ENCODE measurements at regions not wholly inside any gene's neighbourhood (a gene's known extent, or its start where the extent isn't known, plus 50 kb on each side); places are given as distances from the start of the nearest gene placed in this dataset.

- Histone ChIP-seq H3K9me3 (ENCODE audit: control insufficient read depth in 4 of 4, low read length in 3 of 4) (no peaks in the 10 kb centered on the region), H3K36me3 (ENCODE audit: control insufficient read depth in 4 of 4, insufficient read depth in 3 of 4, low read depth in 1 of 4, low read length in 3 of 4) (no peaks in the 10 kb centered on the region), H3K27me3 (ENCODE audit: control insufficient read depth in 4 of 4, insufficient read depth in 4 of 4, low read length in 3 of 4) (no peaks in the 10 kb centered on the region), H3K4me1 (ENCODE audit: control insufficient read depth in 4 of 4, insufficient read depth in 4 of 4, low read length in 3 of 4) (no peaks in the 10 kb centered on the region), H3K9ac (ENCODE audit: low read depth in 1 of 2, low read length in 2 of 2) (no peak overlapping the region), H3K27ac (ENCODE audit: low read depth in 1 of 2, low read length in 2 of 2) (no peak overlapping the region), H3K4me3 (ENCODE audit: low read depth in 1 of 3, low read length in 3 of 3) (no peak overlapping the region)
- WGBS, result 65% methylated on average over 3 of the region's 3 CpGs
- no peak for DNase-seq (ENCODE audit: low spot score)
- TF ChIP-seq JUND (IDR thresholded peaks at IDR 0.05) (no peak), RXRA (IDR thresholded peaks at IDR 0.05) (no peak), NR2F2 (IDR thresholded peaks at IDR 0.05) (no peak), REST (IDR thresholded peaks at IDR 0.05) (no peak), TAF1 (conservative IDR thresholded peaks at IDR 0.05) (no peak)
These were observed 282.2 kb downstream of the SLITRK5 start for GRCh38 chr13:87953381-87953780.

DNA sequence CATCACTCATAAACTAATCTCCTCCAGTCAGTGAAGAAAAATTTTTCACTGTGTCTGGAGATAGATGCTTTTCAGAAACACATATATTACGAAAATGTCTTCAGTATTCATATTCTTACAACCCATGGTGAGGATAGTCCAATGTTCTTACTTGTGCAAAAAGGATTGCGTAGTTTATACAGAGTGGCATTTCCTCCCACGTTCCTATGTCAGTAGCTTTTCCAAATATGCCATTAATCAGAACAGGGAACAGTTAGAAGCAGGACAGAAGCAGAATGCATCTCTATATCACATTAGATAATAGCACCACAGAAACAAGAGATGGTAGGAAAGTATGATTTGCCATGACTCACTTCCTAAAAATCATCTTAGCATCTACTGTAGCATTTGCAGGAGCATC lies 282.9 kb downstream of the SLITRK5 start:
- WGBS, result 57% methylated on average over 3 of the region's 3 CpGs

DNA sequence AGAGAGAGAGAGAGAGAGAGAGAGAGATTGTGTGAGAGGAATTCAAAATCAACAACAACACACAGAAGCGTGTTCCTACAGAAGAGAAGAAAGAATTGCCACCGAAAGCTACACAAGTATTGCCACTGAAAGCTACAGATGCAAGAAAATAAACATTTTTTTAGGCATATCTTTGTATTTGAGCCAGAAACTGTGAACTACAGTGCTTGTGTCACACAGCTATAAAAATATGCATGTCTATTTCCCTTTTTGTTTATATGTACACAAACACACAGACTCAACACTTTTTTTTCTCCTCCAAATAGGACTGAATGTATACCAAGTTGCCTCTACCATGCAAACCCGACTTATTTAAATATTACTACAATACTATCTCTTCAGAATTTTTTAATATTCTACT lies 290.4 kb downstream of the SLITRK5 start:
- Histone ChIP-seq H3K36me3 (ENCODE audit: control insufficient read depth in 4 of 4, insufficient read depth in 3 of 4, low read depth in 1 of 4, low read length in 3 of 4) (no peaks in the 10 kb centered on the region), H3K27me3 (ENCODE audit: control insufficient read depth in 4 of 4, insufficient read depth in 4 of 4, low read length in 3 of 4) (no peaks in the 10 kb centered on the region), H3K27ac (ENCODE audit: low read depth in 1 of 2, low read length in 2 of 2) (no peak overlapping the region), H3K9ac (ENCODE audit: low read depth in 1 of 2, low read length in 2 of 2) (no peak overlapping the region), H3K4me1 (ENCODE audit: control insufficient read depth in 4 of 4, insufficient read depth in 4 of 4, low read length in 3 of 4) (no peaks in the 10 kb centered on the region), H3K4me3 (ENCODE audit: low read depth in 1 of 3, low read length in 3 of 3) (no peak overlapping the region), H3K9me3 (ENCODE audit: control insufficient read depth in 4 of 4, low read length in 3 of 4) (no peaks in the 10 kb centered on the region)
- WGBS, result 74% methylated on average over 3 of the region's 3 CpGs
- no peak for DNase-seq (ENCODE audit: low spot score)
- TF ChIP-seq TAF1 (conservative IDR thresholded peaks at IDR 0.05), result no peak
- TF ChIP-seq ATF3 (IDR thresholded peaks at IDR 0.05), result no peak
- TF ChIP-seq GABPA (IDR thresholded peaks at IDR 0.05 in 1 of 2, conservative IDR thresholded peaks at IDR 0.05 in 1 of 2), result no peak
- TF ChIP-seq RAD21 (IDR thresholded peaks at IDR 0.05), result no peak
- TF ChIP-seq YY1 (IDR thresholded peaks at IDR 0.05), result no peak
- no peak for TF ChIP-seq HNF4A (conservative IDR thresholded peaks at IDR 0.05)
- TF ChIP-seq, protein P1, sequence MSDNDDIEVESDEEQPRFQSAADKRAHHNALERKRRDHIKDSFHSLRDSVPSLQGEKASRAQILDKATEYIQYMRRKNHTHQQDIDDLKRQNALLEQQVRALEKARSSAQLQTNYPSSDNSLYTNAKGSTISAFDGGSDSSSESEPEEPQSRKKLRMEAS (IDR thresholded peaks at IDR 0.05), result no peak
- TF ChIP-seq REST (IDR thresholded peaks at IDR 0.05), result no peak
- TF ChIP-seq RXRA (IDR thresholded peaks at IDR 0.05), result no peak
- no peak for TF ChIP-seq FOXA1 (IDR thresholded peaks at IDR 0.05)
- no peak for TF ChIP-seq EGR1 (IDR thresholded peaks at IDR 0.05; ENCODE audit: low read depth in 2 of 2)
- no peak for TF ChIP-seq FOXA2 (IDR thresholded peaks at IDR 0.05)
- no peak for TF ChIP-seq ZBTB33 (IDR thresholded peaks at IDR 0.05)

More for the DNA sequence above, 282.9 kb downstream of the SLITRK5 start:
- Histone ChIP-seq H3K36me3 (ENCODE audit: control insufficient read depth in 4 of 4, insufficient read depth in 3 of 4, low read depth in 1 of 4, low read length in 3 of 4) (no peaks in the 10 kb centered on the region), H3K4me1 (ENCODE audit: control insufficient read depth in 4 of 4, insufficient read depth in 4 of 4, low read length in 3 of 4) (no peaks in the 10 kb centered on the region), H3K9ac (ENCODE audit: low read depth in 1 of 2, low read length in 2 of 2) (no peak overlapping the region), H3K27ac (ENCODE audit: low read depth in 1 of 2, low read length in 2 of 2) (no peak overlapping the region), H3K4me3 (ENCODE audit: low read depth in 1 of 3, low read length in 3 of 3) (no peak overlapping the region), H3K9me3 (ENCODE audit: control insufficient read depth in 4 of 4, low read length in 3 of 4) (no peaks in the 10 kb centered on the region), H3K27me3 (ENCODE audit: control insufficient read depth in 4 of 4, insufficient read depth in 4 of 4, low read length in 3 of 4) (no peaks in the 10 kb centered on the region)
- no peak for TF ChIP-seq RAD21 (IDR thresholded peaks at IDR 0.05)
- TF ChIP-seq TAF1 (conservative IDR thresholded peaks at IDR 0.05), result no peak
- TF ChIP-seq, protein P1 (IDR thresholded peaks at IDR 0.05), result no peak
- TF ChIP-seq EGR1 (IDR thresholded peaks at IDR 0.05; ENCODE audit: low read depth in 2 of 2), result no peak
- no peak for TF ChIP-seq GABPA (IDR thresholded peaks at IDR 0.05 in 1 of 2, conservative IDR thresholded peaks at IDR 0.05 in 1 of 2)
- TF ChIP-seq HNF4G (IDR thresholded peaks at IDR 0.05), result no peak
- TF ChIP-seq SP1 (IDR thresholded peaks at IDR 0.05), result no peak
- TF ChIP-seq HNF4A (conservative IDR thresholded peaks at IDR 0.05), result no peak
- TF ChIP-seq RXRA (IDR thresholded peaks at IDR 0.05), result no peak
- TF ChIP-seq FOXA2 (IDR thresholded peaks at IDR 0.05), result no peak
- DNase-seq (ENCODE audit: low spot score), result no peak

Measured in liver (tissue), 7 donors.